Common myeloid progenitor, CD34-positive (primary cell): ENCODE measurements at regions not wholly inside any gene's neighbourhood (a gene's known extent, or its start where the extent isn't known, plus 50 kb on each side); places are given as distances from the start of the nearest gene placed in this dataset.

Experiments
- CTCF ChIA-PET: fragments of 350-600 bp; sonication (Branson Sonifier 250); formaldehyde crosslinking; loops from one replicate; lab custom pipeline; 2021; ENCODE audit warnings: antibody characterized with exemption; lab: Charles Lee
- POLR2A ChIA-PET: fragments of 350-600 bp; sonication (Branson Sonifier 250); formaldehyde crosslinking; loops from one replicate; lab custom pipeline; 2021; ENCODE audit warnings: antibody characterized with exemption; lab: Charles Lee
- DNase-seq, 3 donors: peaks; one replicate each; pipeline versions ENCODE4 v3.0.0 to v3.0.0-alpha.2; 2013
- H3K27ac ChIP-seq, 2 experiments: 1 replicate in 1 of 2; 2 replicates in 1 of 2; pipeline ENCODE4 v1.7.0; 2013; ENCODE audit warnings: inconsistent platforms in 2 of 2, low read length in 2 of 2, mild to moderate bottlenecking in 2 of 2, low read depth in 1 of 2, moderate library complexity in 1 of 2; ENCODE audit not compliant: severe bottlenecking in 2 of 2, insufficient read depth in 1 of 2, poor library complexity in 1 of 2
- H3K27me3 ChIP-seq, 5 experiments: replicated peaks in 2 of 5; 1 replicate in 3 of 5; 2 replicates in 2 of 5; pipeline versions ENCODE4 v1.6.1 to v1.7.0; 2013; ENCODE audit warnings: low read length in 4 of 5, mild to moderate bottlenecking in 2 of 5, moderate library complexity in 2 of 5, inconsistent platforms in 1 of 5; ENCODE audit not compliant: insufficient read depth in 5 of 5, control insufficient read depth in 4 of 5
- H3K36me3 ChIP-seq, 4 experiments: 1 replicate in 2 of 4; 2 replicates in 2 of 4; pipeline versions ENCODE4 v1.6.1 to v1.7.0; 2013; ENCODE audit warnings: low read length in 3 of 4, control low read depth in 1 of 4, mild to moderate bottlenecking in 1 of 4; ENCODE audit not compliant: control insufficient read depth in 4 of 4, insufficient read depth in 4 of 4
- H3K4me1 ChIP-seq, 4 experiments: 1 replicate in 3 of 4; 2 replicates in 1 of 4; pipeline versions ENCODE4 v1.6.1 to v1.7.1; 2013; ENCODE audit warnings: low read length in 3 of 4, mild to moderate bottlenecking in 3 of 4, control low read depth in 1 of 4, inconsistent platforms in 1 of 4, moderate library complexity in 1 of 4; ENCODE audit not compliant: control insufficient read depth in 4 of 4, insufficient read depth in 4 of 4; ENCODE audit errors: control extremely low read depth in 1 of 4
- H3K4me3 ChIP-seq, 7 experiments: 1 replicate in 4 of 7; 2 replicates in 3 of 7; pipeline versions ENCODE4 v1.5.1 to v1.7.0; 2013; ENCODE audit warnings: mild to moderate bottlenecking in 7 of 7, low read length in 6 of 7, moderate library complexity in 6 of 7, inconsistent platforms in 2 of 7, low read depth in 2 of 7, control low read depth in 1 of 7; ENCODE audit not compliant: insufficient read depth in 4 of 7, control insufficient read depth in 1 of 7; ENCODE audit errors: extremely low read depth in 1 of 7
- H3K9me3 ChIP-seq, 5 experiments: 1 replicate in 4 of 5; 2 replicates in 1 of 5; pipeline versions ENCODE4 v1.6.1 to v1.7.1; 2013; ENCODE audit warnings: low read length in 4 of 5, mild to moderate bottlenecking in 2 of 5, inconsistent platforms in 1 of 5, low read depth in 1 of 5, moderate library complexity in 1 of 5; ENCODE audit not compliant: control insufficient read depth in 4 of 5, insufficient read depth in 2 of 5; ENCODE audit errors: control extremely low read depth in 1 of 5
- WGBS: methylation state at CpG from one replicate; pipeline ENCODE4 v1.1.5; 2013; ENCODE audit not compliant: insufficient coverage; 5-methylcytosine and 5-hydroxymethylcytosine counted together

GRCh38 chr7:19623676-19624075 lies 85.2 kb downstream of the POLR1F start:
- Histone ChIP-seq H3K9me3 (peaks cover 0 to 6% (median 0%) of the 10 kb centered on the region in 5 experiments), H3K27ac (no peak overlapping the region), H3K27me3 (no peaks in the 10 kb centered on the region), H3K4me1 (no peaks in the 10 kb centered on the region), H3K4me3 (no peak overlapping the region), H3K36me3 (no peaks in the 10 kb centered on the region)
- CTCF ChIA-PET = no interaction called here
- no peak for DNase-seq
- POLR2A ChIA-PET = no interaction called here
- no CpG with 5 or more reads among the region's 1 CpG for WGBS

- Histone ChIP-seq H3K4me3 (no peak overlapping the region), H3K27me3 (no peaks in the 10 kb centered on the region), H3K36me3 (no peaks in the 10 kb centered on the region), H3K27ac (no peak overlapping the region), H3K4me1 (no peaks in the 10 kb centered on the region), H3K9me3 (peaks cover 0 to 6% (median 0%) of the 10 kb centered on the region in 5 experiments)
- ChIA-PET CTCF (no interaction called here), POLR2A (interaction anchor here (0.6 kb wide), 1 partner anchor 664 kb away, joined by 3 read pairs; no protein-coding TSS in a partner anchor)
- no CpG with 5 or more reads among the region's 2 CpGs for WGBS
- DNase-seq = no peak
Observed at GRCh38 chr7:19621740-19622139, 87.1 kb downstream of the POLR1F start.

- H3K27ac ChIP-seq = no peak overlapping the region
- H3K4me3 ChIP-seq = no peak overlapping the region
- DNase-seq = no peak
- no CpG with 5 or more reads among the region's 2 CpGs for WGBS
- no peaks in the 10 kb centered on the region for H3K4me1 ChIP-seq
- CTCF ChIA-PET = no interaction called here
- H3K36me3 ChIP-seq = no peaks in the 10 kb centered on the region
- H3K27me3 ChIP-seq = no peaks in the 10 kb centered on the region
- POLR2A ChIA-PET = no interaction called here
- peaks cover 0 to 6% (median 0%) of the 10 kb centered on the region in 5 experiments for H3K9me3 ChIP-seq
Observed at GRCh38 chr7:19620470-19620869, 88.4 kb downstream of the POLR1F start.

GRCh38 chr7:19619122-19619521 lies 89.7 kb downstream of the POLR1F start:
- no peaks in the 10 kb centered on the region for H3K36me3 ChIP-seq
- no peak overlapping the region for H3K27ac ChIP-seq
- no peaks in the 10 kb centered on the region for H3K4me1 ChIP-seq
- H3K4me3 ChIP-seq = no peak overlapping the region
- ChIA-PET CTCF (interaction anchor here (0.8 to 1.0 kb wide), 2 partner anchors 14 to 24 kb away, joined by 3 read pairs; no protein-coding TSS in a partner anchor), POLR2A (no interaction called here)
- WGBS = 100% methylated on average over 1 of the region's 1 CpG
- DNase-seq = no peak
- no peaks in the 10 kb centered on the region for H3K9me3 ChIP-seq
- no peaks in the 10 kb centered on the region for H3K27me3 ChIP-seq

- Histone ChIP-seq H3K27ac (no peak overlapping the region), H3K9me3 (no peaks in the 10 kb centered on the region), H3K4me3 (no peak overlapping the region), H3K27me3 (no peaks in the 10 kb centered on the region), H3K36me3 (no peaks in the 10 kb centered on the region), H3K4me1 (no peaks in the 10 kb centered on the region)
- no peak for DNase-seq
- POLR2A ChIA-PET = no interaction called here
- CTCF ChIA-PET = no interaction called here
- 90% methylated on average over 2 of the region's 2 CpGs for WGBS
Observed at GRCh38 chr7:19617901-19618300, 90.9 kb downstream of the POLR1F start.

GRCh38 chr7:19610194-19610943 lies 98.5 kb downstream of the POLR1F start:
- ChIA-PET POLR2A (no interaction called here), CTCF (no interaction called here)
- Histone ChIP-seq H3K4me1 (no peaks in the 10 kb centered on the region), H3K27ac (no peak overlapping the region), H3K36me3 (no peaks in the 10 kb centered on the region), H3K4me3 (no peak overlapping the region), H3K27me3 (no peaks in the 10 kb centered on the region), H3K9me3 (peaks cover 0 to 6% (median 0%) of the 10 kb centered on the region in 5 experiments)
- DNase-seq = no peak

GRCh38 chr7:19589446-19589845 lies 119.4 kb downstream of the POLR1F start:
- Histone ChIP-seq H3K36me3 (no peaks in the 10 kb centered on the region), H3K27ac (no peak overlapping the region), H3K4me1 (no peaks in the 10 kb centered on the region), H3K9me3 (no peaks in the 10 kb centered on the region), H3K4me3 (no peak overlapping the region), H3K27me3 (no peaks in the 10 kb centered on the region)
- ChIA-PET CTCF (no interaction called here), POLR2A (no interaction called here)
- DNase-seq = no peak
- no CpG with 5 or more reads among the region's 3 CpGs for WGBS
